Esophagus muscularis mucosa (tissue), 4 donors: ENCODE measurements at regions not wholly inside any gene's neighbourhood (a gene's known extent, or its start where the extent isn't known, plus 50 kb on each side); places are given as distances from the start of the nearest gene placed in this dataset.

ENCODE experiments used
- EP300 ChIP-seq: sonication (generic); formaldehyde crosslinking; IDR thresholded peaks from one replicate; pipeline ENCODE4 v1.6.1; 2017; ENCODE audit warnings: antibody characterized with exemption
- POLR2A ChIP-seq: fragments of 450-650 bp; IDR thresholded peaks from one replicate; pipeline ENCODE4 v1.6.1; 2017; ENCODE audit warnings: antibody characterized with exemption, moderate library complexity, mild to moderate bottlenecking, low read depth
- TF ChIP-seq, protein P1 (sequence below), 3 experiments: fragments of 200-600 bp in 2 of 3; fragments of 450-650 bp in 1 of 3; sonication (generic) in 2 of 3; IDR thresholded peaks; one replicate each; pipeline ENCODE4 v1.5.1; 2017 to 2019; ENCODE audit warnings: antibody characterized with exemption in 3 of 3, mild to moderate bottlenecking in 2 of 3, moderate library complexity in 1 of 3

DNA sequence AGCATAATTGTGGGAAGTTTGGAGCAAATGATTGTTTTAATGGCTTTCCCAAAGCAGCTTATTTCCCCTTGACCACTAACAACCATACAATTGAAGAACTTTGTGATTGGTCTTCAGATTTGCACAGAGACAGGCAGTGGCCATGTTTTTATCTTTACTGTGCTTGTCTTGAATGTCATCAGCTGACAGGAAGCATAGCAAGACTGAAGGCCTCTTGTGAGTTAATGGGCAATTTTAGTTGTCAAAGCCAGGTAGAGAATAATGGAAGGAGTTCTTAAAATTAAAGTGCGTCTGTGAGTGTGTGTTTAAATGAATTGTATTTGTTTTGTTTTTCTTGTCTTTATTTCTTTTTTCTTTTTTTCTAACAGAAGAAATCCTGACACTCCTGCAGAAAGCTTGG is 809.9 kb downstream of the TSN start:
- TF ChIP-seq, protein P1, sequence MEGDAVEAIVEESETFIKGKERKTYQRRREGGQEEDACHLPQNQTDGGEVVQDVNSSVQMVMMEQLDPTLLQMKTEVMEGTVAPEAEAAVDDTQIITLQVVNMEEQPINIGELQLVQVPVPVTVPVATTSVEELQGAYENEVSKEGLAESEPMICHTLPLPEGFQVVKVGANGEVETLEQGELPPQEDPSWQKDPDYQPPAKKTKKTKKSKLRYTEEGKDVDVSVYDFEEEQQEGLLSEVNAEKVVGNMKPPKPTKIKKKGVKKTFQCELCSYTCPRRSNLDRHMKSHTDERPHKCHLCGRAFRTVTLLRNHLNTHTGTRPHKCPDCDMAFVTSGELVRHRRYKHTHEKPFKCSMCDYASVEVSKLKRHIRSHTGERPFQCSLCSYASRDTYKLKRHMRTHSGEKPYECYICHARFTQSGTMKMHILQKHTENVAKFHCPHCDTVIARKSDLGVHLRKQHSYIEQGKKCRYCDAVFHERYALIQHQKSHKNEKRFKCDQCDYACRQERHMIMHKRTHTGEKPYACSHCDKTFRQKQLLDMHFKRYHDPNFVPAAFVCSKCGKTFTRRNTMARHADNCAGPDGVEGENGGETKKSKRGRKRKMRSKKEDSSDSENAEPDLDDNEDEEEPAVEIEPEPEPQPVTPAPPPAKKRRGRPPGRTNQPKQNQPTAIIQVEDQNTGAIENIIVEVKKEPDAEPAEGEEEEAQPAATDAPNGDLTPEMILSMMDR (IDR thresholded peaks at IDR 0.05) = no peak
- TF ChIP-seq POLR2A (no peak), EP300 (no peak)
